LNCaP clone FGC (cell line): ENCODE measurements at regions not wholly inside any gene's neighbourhood (a gene's known extent, or its start where the extent isn't known, plus 50 kb on each side); places are given as distances from the start of the nearest gene placed in this dataset.
"Not testable (repeated sequence)": the region's sequence is repeated elsewhere in the genome, so short reads cannot be mapped to it uniquely, and the experiment has no call there.

Source experiments
- DNase-seq: peaks from one replicate; pipeline ENCODE4 v3.0.0-alpha.2; 2011; ENCODE audit warnings: low read depth
- H3K4me3 ChIP-seq: 2 replicates; pipeline ENCODE4 v1.5.1; 2011; ENCODE audit warnings: mild to moderate bottlenecking, low read depth, low read length, control low read depth
- CTCF ChIP-seq: IDR thresholded peaks from 2 replicates; pipeline ENCODE4 v1.5.1; 2012; ENCODE audit warnings: mild to moderate bottlenecking; ENCODE audit not compliant: control insufficient read depth, insufficient read depth; ENCODE audit errors: extremely low read depth

- TF ChIP-seq CTCF, result no peak
- DNase-seq, result no peak
- H3K4me3 ChIP-seq, result no peak overlapping the region
Measured at GRCh38 chr10:107542607-107543006, 378.1 kb upstream of the SORCS1 start.

DNA sequence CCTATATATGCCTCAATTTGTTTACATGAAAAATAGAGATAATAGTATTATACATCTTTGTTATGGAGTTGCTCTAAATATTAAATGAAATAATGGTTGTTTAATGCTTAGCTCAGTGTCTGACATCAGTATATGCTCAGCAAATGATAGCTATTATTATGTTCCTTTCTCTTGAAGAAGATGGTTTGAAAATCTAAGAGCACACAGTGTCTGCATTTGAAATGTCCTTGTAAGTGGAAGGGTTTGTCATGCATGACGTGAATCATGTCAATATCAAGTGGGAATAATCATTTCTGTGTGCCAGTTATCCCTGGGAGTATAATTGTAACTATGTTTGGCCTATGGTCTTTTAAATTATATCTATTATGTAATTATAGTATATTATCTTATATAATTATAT lies 377.5 kb upstream of the SORCS1 start:
- DNase-seq, result no peak
- TF ChIP-seq CTCF, result no peak
- H3K4me3 ChIP-seq, result no peak overlapping the region

- no peak overlapping the region for H3K4me3 ChIP-seq
- DNase-seq, result no peak
- no peak for TF ChIP-seq CTCF
Measured at GRCh38 chr10:107540981-107541380, 376.5 kb upstream of the SORCS1 start.

DNA sequence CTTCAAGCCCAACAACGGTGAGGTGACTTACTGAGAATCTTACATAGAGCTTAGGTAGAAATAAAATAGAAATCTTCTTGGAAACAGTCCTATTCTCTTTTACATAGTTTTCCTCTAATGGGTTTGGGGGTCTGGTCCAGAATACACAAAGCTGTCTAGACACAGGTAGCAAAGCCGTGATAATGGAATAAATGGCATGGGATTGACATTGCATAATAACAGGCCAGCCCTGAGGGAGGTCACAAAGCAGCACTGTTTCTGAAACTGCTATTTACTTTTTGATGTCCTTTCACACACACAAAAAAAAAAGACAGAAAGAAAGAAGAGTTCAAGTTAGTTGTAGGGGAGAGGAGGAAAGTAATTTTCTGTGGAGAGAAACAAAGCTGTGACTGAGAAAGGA lies 364.8 kb upstream of the SORCS1 start:
- no peak for DNase-seq
- H3K4me3 ChIP-seq, result no peak overlapping the region
- TF ChIP-seq CTCF, result no peak

GRCh38 chr10:107520348-107520747 lies 355.8 kb upstream of the SORCS1 start:
- no peak for TF ChIP-seq CTCF
- no peak for DNase-seq
- H3K4me3 ChIP-seq, result no peak overlapping the region

DNA sequence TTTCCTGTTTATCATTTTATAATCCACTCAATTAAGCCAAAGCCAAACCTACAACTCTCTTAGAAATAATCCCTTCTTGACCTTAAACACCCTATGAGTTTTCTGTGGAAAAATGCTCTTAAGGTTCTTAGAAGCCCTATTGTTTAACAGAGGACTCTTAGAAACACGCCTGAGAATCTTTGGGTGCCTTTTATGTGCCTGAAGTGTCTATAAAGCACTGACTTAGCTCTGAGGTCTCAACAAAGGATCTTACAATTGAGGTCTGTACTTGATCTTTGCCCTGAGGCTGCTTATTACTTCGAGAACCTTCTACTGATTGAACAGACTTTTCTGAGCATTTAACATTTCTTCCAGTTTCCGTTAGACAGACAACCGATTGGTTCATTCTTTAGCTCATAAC lies 353.3 kb upstream of the SORCS1 start:
- no peak overlapping the region for H3K4me3 ChIP-seq
- no peak for TF ChIP-seq CTCF
- no peak for DNase-seq

DNA sequence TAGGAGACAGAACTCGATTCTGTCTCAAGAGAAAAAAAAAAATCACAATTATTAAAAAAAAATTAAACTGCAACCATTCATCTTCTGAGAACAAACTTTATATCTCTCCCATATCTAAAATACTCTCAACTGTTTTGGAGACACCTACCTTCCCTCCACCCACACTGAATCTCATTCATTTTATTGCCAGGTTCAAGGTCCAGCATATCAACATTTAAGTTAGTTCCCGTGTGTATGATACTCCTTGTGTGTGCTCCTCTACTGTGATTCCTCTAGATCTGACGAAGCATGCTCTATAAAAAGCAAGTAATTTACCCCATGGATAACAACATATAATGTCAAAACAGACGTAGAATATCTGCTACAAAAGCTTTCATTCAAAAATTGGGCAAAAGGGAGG lies 351.8 kb upstream of the SORCS1 start:
- no peak for TF ChIP-seq CTCF
- DNase-seq, result no peak

GRCh38 chr10:107504011-107504410 lies 339.5 kb upstream of the SORCS1 start:
- H3K4me3 ChIP-seq, DNase-seq: not testable (repeated sequence)

More for the DNA sequence above, 351.8 kb upstream of the SORCS1 start:
- H3K4me3 ChIP-seq, result no peak overlapping the region
